GM20000 (cell line): ENCODE measurements at regions not wholly inside any gene's neighbourhood (a gene's known extent, or its start where the extent isn't known, plus 50 kb on each side); places are given as distances from the start of the nearest gene placed in this dataset.

ENCODE experiments used
- DNase-seq: peaks from one replicate; pipeline ENCODE4 v3.0.0; 2012; ENCODE audit warnings: low spot score
- TF ChIP-seq, protein P1 (sequence below): IDR thresholded peaks from 2 replicates; pipeline ENCODE4 v1.5.1; 2012; ENCODE audit warnings: mild to moderate bottlenecking, control low read depth; ENCODE audit errors: extremely low read depth, missing control alignments

DNA sequence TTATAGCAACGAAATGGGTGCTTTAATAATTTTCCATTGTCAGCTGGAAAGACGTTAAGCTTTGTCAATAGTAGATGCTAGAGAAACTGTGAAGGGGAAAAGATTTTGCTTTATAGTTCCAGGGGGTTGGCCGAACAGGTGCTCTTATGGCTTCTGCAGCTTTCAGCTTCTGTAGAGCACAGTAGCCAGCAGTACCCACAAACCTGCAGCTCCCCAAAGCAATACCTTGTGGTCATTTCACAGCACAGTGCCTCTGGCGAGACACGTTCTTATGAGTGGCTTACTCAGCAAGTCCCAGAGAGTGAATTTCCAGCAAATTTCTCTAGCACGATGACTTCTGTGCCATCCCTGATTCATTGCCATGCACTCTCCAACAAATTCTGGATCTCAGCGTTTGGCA, 416.3 kb upstream of the ATP2B1 start:
- DNase-seq: no peak
- TF ChIP-seq, protein P1, sequence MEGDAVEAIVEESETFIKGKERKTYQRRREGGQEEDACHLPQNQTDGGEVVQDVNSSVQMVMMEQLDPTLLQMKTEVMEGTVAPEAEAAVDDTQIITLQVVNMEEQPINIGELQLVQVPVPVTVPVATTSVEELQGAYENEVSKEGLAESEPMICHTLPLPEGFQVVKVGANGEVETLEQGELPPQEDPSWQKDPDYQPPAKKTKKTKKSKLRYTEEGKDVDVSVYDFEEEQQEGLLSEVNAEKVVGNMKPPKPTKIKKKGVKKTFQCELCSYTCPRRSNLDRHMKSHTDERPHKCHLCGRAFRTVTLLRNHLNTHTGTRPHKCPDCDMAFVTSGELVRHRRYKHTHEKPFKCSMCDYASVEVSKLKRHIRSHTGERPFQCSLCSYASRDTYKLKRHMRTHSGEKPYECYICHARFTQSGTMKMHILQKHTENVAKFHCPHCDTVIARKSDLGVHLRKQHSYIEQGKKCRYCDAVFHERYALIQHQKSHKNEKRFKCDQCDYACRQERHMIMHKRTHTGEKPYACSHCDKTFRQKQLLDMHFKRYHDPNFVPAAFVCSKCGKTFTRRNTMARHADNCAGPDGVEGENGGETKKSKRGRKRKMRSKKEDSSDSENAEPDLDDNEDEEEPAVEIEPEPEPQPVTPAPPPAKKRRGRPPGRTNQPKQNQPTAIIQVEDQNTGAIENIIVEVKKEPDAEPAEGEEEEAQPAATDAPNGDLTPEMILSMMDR: no peak

DNA sequence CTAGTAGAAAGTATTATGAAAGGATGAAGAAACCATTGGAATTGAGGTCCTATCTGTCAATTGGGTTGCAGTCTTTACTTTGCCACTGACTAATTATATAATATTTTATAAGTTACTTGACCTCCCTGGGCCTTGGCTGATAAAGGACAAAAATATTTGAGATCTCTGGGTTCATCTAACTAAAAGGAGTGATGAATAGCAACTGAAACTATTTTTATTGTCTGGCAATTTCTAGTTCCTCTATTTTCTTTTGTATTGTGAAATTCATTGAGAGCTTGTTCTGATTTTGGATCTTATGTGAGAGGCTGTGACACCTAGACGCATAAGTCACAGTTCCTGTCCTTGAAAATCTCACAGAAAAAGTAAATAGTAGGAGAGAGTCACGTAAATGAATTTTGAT, 415.7 kb upstream of the ATP2B1 start:
- no peak for DNase-seq
- TF ChIP-seq, protein P1: no peak

DNA sequence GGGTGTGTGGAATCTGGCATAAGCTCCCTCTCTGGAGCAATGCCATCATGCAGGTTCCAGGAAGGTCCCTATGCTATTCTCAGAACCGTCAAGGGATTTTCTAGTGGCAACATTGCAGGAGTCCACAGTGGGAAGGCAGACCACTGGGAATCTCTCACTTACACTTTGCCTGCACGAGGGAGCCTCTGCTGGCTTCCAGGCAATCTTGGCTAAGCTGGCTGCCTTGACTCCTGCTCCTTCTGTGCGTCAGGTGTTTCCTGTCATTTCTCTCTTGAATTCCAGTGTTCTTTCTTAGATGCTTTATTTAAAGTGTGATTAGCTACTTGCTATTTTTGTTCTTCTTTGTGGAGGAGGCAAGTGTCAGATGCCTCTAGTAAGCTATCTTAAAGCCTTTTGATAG, 414.0 kb upstream of the ATP2B1 start:
- no peak for DNase-seq
- TF ChIP-seq, protein P1: no peak

- no peak for DNase-seq
- TF ChIP-seq, protein P1: no peak
Measured at GRCh38 chr12:90120627-90121026, 412.0 kb upstream of the ATP2B1 start.

GRCh38 chr12:90112666-90113065, 404.0 kb upstream of the ATP2B1 start:
- TF ChIP-seq, protein P1: no peak
- no peak for DNase-seq

DNA sequence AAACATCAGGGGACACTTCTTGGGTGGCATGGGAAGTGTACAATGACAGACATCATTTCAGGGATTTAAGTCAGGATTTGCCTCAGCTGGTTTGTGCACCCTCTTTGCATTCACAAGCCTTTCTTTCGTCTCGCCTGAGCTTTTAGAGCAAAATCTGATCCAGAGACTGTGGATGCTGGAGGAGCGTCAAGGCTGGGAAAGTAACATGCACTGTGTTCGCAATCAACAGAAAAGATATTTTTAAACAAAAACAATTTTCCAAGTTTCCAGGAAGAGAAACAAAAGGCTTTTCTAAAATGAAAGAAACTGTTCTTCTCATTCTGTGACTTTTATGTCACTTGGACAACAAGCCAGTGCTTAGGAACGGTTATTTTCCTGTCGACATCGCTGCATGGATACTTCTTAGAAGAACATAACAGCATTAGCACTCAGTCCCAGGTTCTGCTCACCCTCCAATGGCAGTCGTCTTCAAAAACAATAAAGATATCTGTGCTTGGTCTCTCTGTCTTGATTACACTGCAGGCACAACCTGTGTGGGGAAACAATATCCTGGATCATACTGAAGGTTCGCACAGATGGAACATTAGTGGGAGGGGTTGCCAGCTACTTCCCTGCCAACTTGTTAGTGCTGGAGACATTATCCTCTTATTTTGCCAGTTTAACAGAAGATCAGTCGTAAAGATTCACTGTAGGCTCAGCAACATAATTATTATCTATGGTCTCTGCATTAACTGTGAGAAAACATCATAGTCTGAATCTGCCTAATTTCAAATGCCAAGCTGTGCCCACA, 403.3 kb upstream of the ATP2B1 start:
- DNase-seq: no peak
- TF ChIP-seq, protein P1: no peak

DNA sequence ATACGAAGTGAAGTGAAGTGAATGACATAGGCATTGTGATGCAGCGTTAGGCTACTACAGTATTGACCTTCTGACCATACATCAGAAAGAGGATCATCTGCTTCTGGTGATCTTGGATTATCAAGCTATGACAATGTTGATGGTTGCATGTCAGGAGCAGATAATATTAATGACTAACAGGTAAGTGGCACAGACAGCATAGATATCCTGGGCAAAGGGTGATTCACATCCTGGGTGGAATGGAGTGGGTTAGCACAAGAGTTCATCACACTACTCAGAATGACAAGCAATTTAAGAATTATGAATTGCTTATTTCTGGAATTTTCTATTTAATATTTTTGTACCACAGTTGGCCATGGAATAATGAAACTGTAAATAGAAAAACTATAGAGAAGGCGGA, 397.9 kb upstream of the ATP2B1 start:
- no peak for DNase-seq
- TF ChIP-seq, protein P1: no peak
